GM23248 (cell line): ENCODE measurements at regions not wholly inside any gene's neighbourhood (a gene's known extent, or its start where the extent isn't known, plus 50 kb on each side); places are given as distances from the start of the nearest gene placed in this dataset.
A peak's percentile ranks its signal among the peaks of the same experiment; 100 is the strongest.
"Not testable (repeated sequence)": the region's sequence is repeated elsewhere in the genome, so short reads cannot be mapped to it uniquely, and the experiment has no call there.

ENCODE experiments used
- DNase-seq: peaks from one replicate; pipeline ENCODE4 v3.0.0-alpha.2; 2015
- H2AFZ ChIP-seq: fragments of 200-600 bp; sonication (generic); 2 replicates; pipeline ENCODE4 v1.6.1; 2016; ENCODE audit warnings: antibody characterized with exemption
- H3F3A ChIP-seq: fragments of 200-600 bp; sonication (generic); 2 replicates; pipeline ENCODE4 v1.6.1; 2016; ENCODE audit warnings: mild to moderate bottlenecking, antibody characterized with exemption, mixed run types; ENCODE audit not compliant: insufficient read depth
- H3K27ac ChIP-seq: fragments of 200-600 bp; sonication (generic); 2 replicates; pipeline ENCODE4 v1.5.1; 2016; ENCODE audit warnings: mild to moderate bottlenecking
- H3K27me3 ChIP-seq: fragments of 200-600 bp; sonication (generic); replicated peaks from 2 replicates; pipeline ENCODE4 v1.6.1; 2016; ENCODE audit warnings: mild to moderate bottlenecking; ENCODE audit not compliant: insufficient read depth
- H3K36me3 ChIP-seq: fragments of 200-600 bp; sonication (generic); 2 replicates; pipeline ENCODE4 v1.6.1; 2016; ENCODE audit warnings: low read depth, mild to moderate bottlenecking
- H3K4me1 ChIP-seq: fragments of 200-600 bp; sonication (generic); 2 replicates; pipeline ENCODE4 v1.6.1; 2016; ENCODE audit warnings: mild to moderate bottlenecking; ENCODE audit not compliant: insufficient read depth
- H3K4me2 ChIP-seq: fragments of 200-600 bp; sonication (generic); one replicate; pipeline ENCODE4 v1.6.1; 2016; ENCODE audit warnings: mild to moderate bottlenecking; ENCODE audit not compliant: unreplicated experiment
- H3K4me3 ChIP-seq: fragments of 200-600 bp; sonication (generic); 2 replicates; pipeline ENCODE4 v1.5.1; 2016; ENCODE audit warnings: mild to moderate bottlenecking
- H3K79me2 ChIP-seq: fragments of 200-600 bp; sonication (generic); 2 replicates; pipeline ENCODE4 v1.6.1; 2016; ENCODE audit warnings: mild to moderate bottlenecking; ENCODE audit not compliant: insufficient read depth
- H3K9ac ChIP-seq: fragments of 200-600 bp; sonication (generic); 2 replicates; pipeline ENCODE4 v1.6.1; 2016; ENCODE audit warnings: mild to moderate bottlenecking
- H3K9me2 ChIP-seq: fragments of 200-600 bp; sonication (generic); 2 replicates; pipeline ENCODE4 v1.6.1; 2016; ENCODE audit warnings: mixed run types, mild to moderate bottlenecking, moderate library complexity; ENCODE audit not compliant: insufficient read depth
- H3K9me3 ChIP-seq: fragments of 200-600 bp; sonication (generic); one replicate; pipeline ENCODE4 v1.6.1; 2017; ENCODE audit warnings: low read depth
- H4K20me1 ChIP-seq: fragments of 200-600 bp; sonication (generic); 2 replicates; pipeline ENCODE4 v1.6.0; 2016; ENCODE audit not compliant: insufficient read depth
- EZH2 ChIP-seq: fragments of 200-600 bp; sonication (generic); IDR thresholded peaks from 2 replicates; pipeline ENCODE4 v1.6.1; 2018; ENCODE audit warnings: antibody characterized with exemption, mild to moderate bottlenecking; ENCODE audit not compliant: insufficient read depth, poor library complexity, severe bottlenecking
- EZH2phosphoT487 ChIP-seq: fragments of 200-600 bp; sonication (generic); IDR thresholded peaks from 2 replicates; pipeline ENCODE4 v1.6.1; 2018; ENCODE audit warnings: antibody characterized with exemption, moderate library complexity, mild to moderate bottlenecking, low read depth; ENCODE audit not compliant: insufficient read depth
- WGBS, 2 experiments: methylation state at CpG; one replicate each; pipeline ENCODE4 v1.1.6; 2015 to 2017; ENCODE audit warnings: low lambda C conversion rate in 2 of 2, low coverage in 1 of 2; ENCODE audit errors: missing lambda C conversion rate in 2 of 2; 5-methylcytosine and 5-hydroxymethylcytosine counted together
- in situ Hi-C: fragments of 300-500 bp; cut with MboI; formaldehyde crosslinking; loops from 2 replicates; pipeline ENCODE4 v1.15.0; 2020

GRCh38 chr1:58968360-58968952, 184.6 kb upstream of the JUN start:
- in situ Hi-C loops, result no loop called here
- 0 out of 2 replicates have a peak, but pooled peaks cover 3% of the 10 kb centered on the region for H3K4me1 ChIP-seq
- no peaks in the 10 kb centered on the region for H3K79me2 ChIP-seq
- no peaks in the 10 kb centered on the region for H4K20me1 ChIP-seq
- H3K4me3 ChIP-seq, result no peak overlapping the region
- peak overlapping the region; percentile 88 for H2AFZ ChIP-seq
- no peak for TF ChIP-seq EZH2
- no peak for TF ChIP-seq EZH2phosphoT487
- no peaks in the 10 kb centered on the region for H3K36me3 ChIP-seq
- H3K9me2 ChIP-seq, result no peaks in the 10 kb centered on the region
- WGBS, 2 experiments, result 48 to 50% methylated on average over 4 of the region's 4 CpGs
- H3K9ac ChIP-seq, result peak overlapping the region; percentile 32; the same call in 1 of the 2 replicates
- no peak overlapping the region for H3K27ac ChIP-seq
- peak; percentile 76 for DNase-seq
- no peaks in the 10 kb centered on the region for H3K27me3 ChIP-seq
- H3K4me2 ChIP-seq, result no peak overlapping the region
- no peaks in the 10 kb centered on the region for H3K9me3 ChIP-seq
- no peaks in the 10 kb centered on the region for H3F3A ChIP-seq

GRCh38 chr1:58969176-58969575, 185.3 kb upstream of the JUN start:
- H3K79me2 ChIP-seq, H3K27ac ChIP-seq, H4K20me1 ChIP-seq, H3K4me1 ChIP-seq, H3K36me3 ChIP-seq, H3K9me2 ChIP-seq, H3K9me3 ChIP-seq, DNase-seq, H3K27me3 ChIP-seq, H3K4me2 ChIP-seq, H2AFZ ChIP-seq, H3F3A ChIP-seq, H3K4me3 ChIP-seq, H3K9ac ChIP-seq, in situ Hi-C loops: not testable (repeated sequence)

- in situ Hi-C loops, result no loop called here
- Histone ChIP-seq H3K4me3 (no peak overlapping the region), H3K9me2 (no peaks in the 10 kb centered on the region), H4K20me1 (no peaks in the 10 kb centered on the region), H3K9ac (no peak overlapping the region), H3K4me1 (0 out of 2 replicates have a peak, but pooled peaks cover 3% of the 10 kb centered on the region), H3F3A (no peaks in the 10 kb centered on the region), H3K27me3 (no peaks in the 10 kb centered on the region), H3K4me2 (no peak overlapping the region), H3K9me3 (no peaks in the 10 kb centered on the region), H3K79me2 (no peaks in the 10 kb centered on the region), H3K27ac (no peak overlapping the region), H3K36me3 (no peaks in the 10 kb centered on the region), H2AFZ (no peak overlapping the region)
- DNase-seq, result peak; percentile 49
- WGBS, 2 experiments, result 35 to 37% methylated on average over 4 of the region's 4 CpGs
- TF ChIP-seq EZH2, result no peak
- TF ChIP-seq EZH2phosphoT487, result no peak
These were observed 187.8 kb upstream of the JUN start for GRCh38 chr1:58971629-58972140.

- no peak overlapping the region for H3K9ac ChIP-seq
- TF ChIP-seq EZH2phosphoT487, result no peak
- no peak for TF ChIP-seq EZH2
- H3K36me3 ChIP-seq, result no peaks in the 10 kb centered on the region
- H3K4me2 ChIP-seq, result no peak overlapping the region
- peak; percentile 2 for DNase-seq
- 73 to 74% methylated on average over 3 of the region's 3 CpGs for WGBS, 2 experiments
- no peaks in the 10 kb centered on the region for H3K79me2 ChIP-seq
- H2AFZ ChIP-seq, result no peak overlapping the region
- no peaks in the 10 kb centered on the region for H3K27me3 ChIP-seq
- no peaks in the 10 kb centered on the region for H3F3A ChIP-seq
- H3K4me3 ChIP-seq, result no peak overlapping the region
- H3K9me2 ChIP-seq, result no peaks in the 10 kb centered on the region
- in situ Hi-C loops, result no loop called here
- no peaks in the 10 kb centered on the region for H3K9me3 ChIP-seq
- no peak overlapping the region for H3K27ac ChIP-seq
- no peaks in the 10 kb centered on the region for H3K4me1 ChIP-seq
- H4K20me1 ChIP-seq, result no peaks in the 10 kb centered on the region
These were observed 192.0 kb upstream of the JUN start for GRCh38 chr1:58975888-58976287.

GRCh38 chr1:58976294-58976693, 192.4 kb upstream of the JUN start:
- Histone ChIP-seq H3K4me2 (no peak overlapping the region), H3K27ac (no peak overlapping the region), H3K9me3 (no peaks in the 10 kb centered on the region), H3K4me1 (no peaks in the 10 kb centered on the region), H2AFZ (no peak overlapping the region), H3F3A (no peaks in the 10 kb centered on the region), H3K79me2 (no peaks in the 10 kb centered on the region), H3K9ac (no peak overlapping the region), H3K9me2 (no peaks in the 10 kb centered on the region), H4K20me1 (no peaks in the 10 kb centered on the region), H3K4me3 (no peak overlapping the region), H3K36me3 (no peaks in the 10 kb centered on the region), H3K27me3 (no peaks in the 10 kb centered on the region)
- in situ Hi-C loops, result no loop called here
- TF ChIP-seq EZH2 (no peak), EZH2phosphoT487 (no peak)
- DNase-seq, result no peak
- 100% methylated on average over 1 of the region's 1 CpG for WGBS, 2 experiments
